ENCODE measurements at regions not wholly inside any gene's neighbourhood (a gene's known extent, or its start where the extent isn't known, plus 50 kb on each side); places are given as distances from the start of the nearest gene placed in this dataset.

DNA sequence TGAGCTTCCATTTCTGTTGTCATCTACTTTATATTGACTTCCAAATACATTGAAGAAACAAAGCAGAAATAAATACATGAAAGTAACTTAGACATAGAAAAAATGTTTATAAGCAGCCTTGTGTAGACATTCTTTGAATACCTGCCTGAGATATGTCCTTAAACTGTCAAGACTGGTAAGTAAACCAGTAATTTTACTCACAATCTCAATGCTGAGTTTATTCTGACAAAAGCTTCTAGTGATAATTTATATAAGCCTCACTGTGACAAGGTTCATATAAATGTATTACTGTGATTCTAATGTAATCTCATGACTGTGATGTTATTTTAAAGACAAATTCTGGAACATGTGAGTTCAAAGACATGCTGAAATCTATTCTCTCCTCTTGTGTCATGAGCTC lies 516.7 kb upstream of the B3GALT2 start (continued):
- no peak for TF ChIP-seq RCOR1 (IDR thresholded peaks at IDR 0.05; ENCODE audit: low read depth, low read length)

DNA sequence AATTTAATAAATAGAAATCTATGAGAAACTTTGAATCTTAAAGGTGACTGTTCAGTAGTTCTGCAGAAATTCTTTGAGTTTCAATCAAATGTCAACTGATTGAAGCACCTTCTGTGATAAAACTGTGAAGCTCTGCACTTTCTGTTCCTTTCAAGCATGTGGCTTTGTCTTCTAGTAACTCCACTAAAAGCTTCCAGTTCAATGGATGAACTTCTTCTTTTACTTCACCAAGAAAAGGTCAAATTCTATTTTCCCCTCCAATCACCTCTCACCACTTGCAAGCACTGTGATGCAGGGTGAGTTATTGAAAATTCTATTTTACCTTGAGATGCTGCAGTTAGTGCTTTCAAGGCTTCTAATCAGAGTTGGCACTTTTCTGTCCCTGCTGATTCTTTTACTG lies 515.3 kb upstream of the B3GALT2 start:
- ATAC-seq, result no peak
- Histone ChIP-seq H3K4me3 (no peak overlapping the region), H3K4me2 (peak overlapping the region; percentile 63; the same call in 2 of the 3 replicates), H3K9me3 (peaks cover 12% of the 10 kb centered on the region; the same call in 2 of the 3 replicates), H3K27ac (peak overlapping the region; percentile 74 to 79), H3K4me1 (peaks cover 59% of the 10 kb centered on the region)
- CTCF ChIA-PET, result no interaction called here
- POLR2A ChIA-PET, result no interaction called here
- no peak for DNase-seq (ENCODE audit: low read depth in 1 of 2, low spot score in 1 of 2)
- TF ChIP-seq EP300 (IDR thresholded peaks at IDR 0.05) (no peak), RCOR1 (IDR thresholded peaks at IDR 0.05; ENCODE audit: low read depth, low read length) (no peak), KDM5A (IDR thresholded peaks at IDR 0.05) (no peak)
- no peak for FAIRE-seq

DNA sequence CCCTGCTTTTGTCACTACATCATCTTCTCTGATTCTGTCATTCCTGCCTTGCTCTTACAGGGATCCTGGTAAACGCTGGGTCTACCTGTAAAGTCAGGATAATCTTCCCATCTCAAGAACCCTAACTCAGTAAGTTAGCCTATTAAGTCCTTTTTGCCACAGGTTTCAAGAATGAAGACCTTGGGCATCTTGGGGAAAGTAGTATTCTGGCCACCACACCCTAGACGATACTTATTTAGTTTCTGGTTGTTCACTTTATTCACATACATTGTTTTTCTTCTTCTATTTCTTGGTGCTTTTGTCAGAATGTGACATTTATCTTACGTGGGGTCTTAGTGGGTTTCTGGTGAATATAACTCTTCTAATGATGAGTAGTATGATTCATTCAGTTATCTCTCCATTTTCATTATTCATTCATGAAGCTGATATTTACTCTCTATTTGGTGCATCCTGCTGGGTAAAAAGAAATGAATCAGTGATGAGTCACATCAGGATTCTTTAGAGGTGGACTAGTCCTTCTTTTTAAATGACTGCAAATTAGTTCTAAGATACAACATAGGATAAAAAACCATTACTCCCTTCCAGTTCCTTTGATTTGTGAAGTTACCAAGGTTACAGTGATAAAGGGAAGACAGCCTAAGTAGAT lies 514.4 kb upstream of the B3GALT2 start:
- Histone ChIP-seq H3K4me2 (peak overlapping the region; percentile 63), H3K4me3 (no peak overlapping the region), H3K27ac (peak overlapping the region; percentile 74 to 86), H3K9me3 (peaks cover 7% of the 10 kb centered on the region; the same call in 2 of the 3 replicates), H3K4me1 (peaks cover 52% of the 10 kb centered on the region)
- ATAC-seq (peak; percentile 96 to 99), FAIRE-seq (peak; percentile 97), DNase-seq (ENCODE audit: low read depth in 1 of 2, low spot score in 1 of 2) (peak; percentile 28 to 71)
- TF ChIP-seq JUNB (IDR thresholded peaks at IDR 0.05) (peak; percentile 98), JUN (IDR thresholded peaks at IDR 0.05) (peak in 1 of 2 experiments; percentile 84; a peak in 2 of 5 replicates), FOXS1 (CRISPR knock-in tag; IDR thresholded peaks at IDR 0.05) (no peak), EP300 (IDR thresholded peaks at IDR 0.05) (peak; percentile 25 to 63; a peak in 1 of 5 replicates), NPAS2 (CRISPR knock-in tag; IDR thresholded peaks at IDR 0.05; ENCODE audit: borderline replicate concordance) (no peak), BHLHE40 (IDR thresholded peaks at IDR 0.05; ENCODE audit: low read depth, low read length) (no peak), HDAC2 (IDR thresholded peaks at IDR 0.05) (no peak), ZC3H11A (IDR thresholded peaks at IDR 0.05) (no peak), HOXB5 (CRISPR knock-in tag; IDR thresholded peaks at IDR 0.05) (no peak), POLR2AphosphoS2 (conservative IDR thresholded peaks at IDR 0.05; ENCODE audit: low read length) (no peak), KDM1A (IDR thresholded peaks at IDR 0.05; ENCODE audit: low read depth) (no peak), MAFK (IDR thresholded peaks at IDR 0.05; ENCODE audit: partially characterized antibody) (no peak), CEBPB (IDR thresholded peaks at IDR 0.05) (peak in 1 of 2 experiments; percentile 55; a peak in 1 of 4 replicates), SMC3 (IDR thresholded peaks at IDR 0.05) (peak; percentile 35; the same call in 1 of the 3 replicates), GATA3 (IDR thresholded peaks at IDR 0.05; ENCODE audit: borderline replicate concordance) (peak; percentile 91), FOSL2 (IDR thresholded peaks at IDR 0.05) (peak; percentile 99), FOSL2 (CRISPR knock-in tag; IDR thresholded peaks at IDR 0.05) (peak; percentile 99), RFX5 (IDR thresholded peaks at IDR 0.05) (no peak), RCOR1 (IDR thresholded peaks at IDR 0.05; ENCODE audit: low read depth, low read length) (no peak), HEYL (CRISPR knock-in tag; IDR thresholded peaks at IDR 0.05) (no peak), ZNF302 (CRISPR knock-in tag; IDR thresholded peaks at IDR 0.05) (no peak)
- TF ChIP-seq, protein P1, sequence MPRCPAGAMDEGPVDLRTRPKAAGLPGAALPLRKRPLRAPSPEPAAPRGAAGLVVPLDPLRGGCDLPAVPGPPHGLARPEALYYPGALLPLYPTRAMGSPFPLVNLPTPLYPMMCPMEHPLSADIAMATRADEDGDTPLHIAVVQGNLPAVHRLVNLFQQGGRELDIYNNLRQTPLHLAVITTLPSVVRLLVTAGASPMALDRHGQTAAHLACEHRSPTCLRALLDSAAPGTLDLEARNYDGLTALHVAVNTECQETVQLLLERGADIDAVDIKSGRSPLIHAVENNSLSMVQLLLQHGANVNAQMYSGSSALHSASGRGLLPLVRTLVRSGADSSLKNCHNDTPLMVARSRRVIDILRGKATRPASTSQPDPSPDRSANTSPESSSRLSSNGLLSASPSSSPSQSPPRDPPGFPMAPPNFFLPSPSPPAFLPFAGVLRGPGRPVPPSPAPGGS (IDR thresholded peaks at IDR 0.05), result 0 out of 3 replicates have a peak, but pooled peaks have one; percentile 31
- TF ChIP-seq, protein P2, sequence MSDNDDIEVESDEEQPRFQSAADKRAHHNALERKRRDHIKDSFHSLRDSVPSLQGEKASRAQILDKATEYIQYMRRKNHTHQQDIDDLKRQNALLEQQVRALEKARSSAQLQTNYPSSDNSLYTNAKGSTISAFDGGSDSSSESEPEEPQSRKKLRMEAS (IDR thresholded peaks at IDR 0.05), result peak; percentile 42; the same call in 1 of the 2 replicates
- ChIA-PET POLR2A (no interaction called here), CTCF (interaction anchor here (0.6 kb wide), 1 partner anchor 207 kb away, joined by 3 read pairs; no protein-coding TSS in a partner anchor)
- 0% methylated on average over 3 of the region's 3 CpGs for WGBS (ENCODE audit: missing lambda C conversion rate)

Data from A549 (cell line).